ENCODE measurements at regions not wholly inside any gene's neighbourhood (a gene's known extent, or its start where the extent isn't known, plus 50 kb on each side); places are given as distances from the start of the nearest gene placed in this dataset.

DNA sequence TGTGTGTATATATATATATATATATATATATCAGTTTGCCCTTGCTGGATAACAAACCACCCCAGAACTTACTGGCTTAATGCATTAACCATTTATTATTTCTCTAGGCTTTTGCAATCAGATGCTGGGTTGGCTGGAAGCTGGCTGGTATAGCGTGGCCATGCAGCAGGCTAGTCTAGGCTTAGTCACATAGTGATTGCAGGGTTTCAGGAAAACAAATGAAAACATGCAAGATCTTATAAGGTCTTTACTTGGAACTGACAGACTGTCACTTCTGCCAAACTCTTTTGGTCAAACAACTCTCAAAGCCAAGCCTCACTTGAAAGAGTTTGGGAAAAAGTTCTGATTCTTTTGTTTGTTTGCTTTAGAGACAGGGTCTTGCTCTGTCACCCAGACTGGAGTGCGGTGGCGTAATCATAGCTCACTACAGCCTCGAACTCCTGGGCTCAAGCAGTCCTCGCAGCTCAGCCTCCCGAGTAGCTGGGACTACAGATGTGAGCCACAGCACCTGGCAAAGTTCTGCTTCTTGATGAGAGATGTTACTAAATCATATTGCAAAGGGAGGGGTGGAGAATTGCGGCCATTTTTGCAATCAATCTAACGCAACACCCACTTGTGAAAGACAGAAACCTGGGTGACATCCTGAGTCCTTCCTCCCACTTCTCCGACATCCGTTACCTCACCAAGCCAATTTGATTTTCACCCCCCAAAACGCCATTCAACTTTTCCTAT, 58.7 kb upstream of the SMOX start:
- Histone ChIP-seq H3K9ac (ENCODE audit: low read length) (no peak overlapping the region), H3F3A (ENCODE audit: insufficient read depth, low read length) (no peaks in the 10 kb centered on the region)

DNA sequence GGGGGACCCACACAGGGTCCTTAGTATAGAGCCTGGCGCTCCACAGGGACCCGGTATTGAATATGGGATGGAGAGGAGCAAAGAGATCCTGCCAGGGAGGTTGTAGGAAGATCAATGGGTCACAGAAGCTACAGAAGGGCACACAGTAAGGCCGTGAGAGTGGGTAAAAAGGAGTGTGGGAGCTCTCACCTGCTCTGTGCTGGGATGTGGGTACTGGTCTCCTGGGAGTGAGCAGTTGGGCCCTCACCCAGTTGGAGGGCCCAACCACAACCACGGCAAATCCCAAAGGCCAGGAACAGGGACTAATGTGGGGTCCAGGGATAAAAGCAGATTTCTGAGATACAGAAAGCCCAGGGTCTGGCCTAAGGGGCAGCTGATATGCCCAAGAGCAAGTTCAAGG, 59.9 kb upstream of the SMOX start:
- H3K27me3 ChIP-seq (replicated peaks; ENCODE audit: insufficient read depth, low read length), result no peaks in the 10 kb centered on the region
- H3K27ac ChIP-seq (ENCODE audit: low read length), result no peak overlapping the region
- H3F3A ChIP-seq (ENCODE audit: insufficient read depth, low read length), result 0 out of 2 replicates have a peak, but pooled peaks cover 2% of the 10 kb centered on the region
- H3K9me2 ChIP-seq (replicated peaks; ENCODE audit: insufficient read depth, low read length), result no peaks in the 10 kb centered on the region
- TF ChIP-seq CTCF (IDR thresholded peaks at IDR 0.05; ENCODE audit: low read length), result no peak
- no peak for TF ChIP-seq EZH2phosphoT487 (IDR thresholded peaks at IDR 0.05; ENCODE audit: low read length)
- TF ChIP-seq EZH2 (optimal IDR thresholded peaks at IDR 0.05; ENCODE audit: low read depth, low read length), result no peak
- no peaks in the 10 kb centered on the region for H3K36me3 ChIP-seq (replicated peaks; ENCODE audit: insufficient read depth, low read length)
- no peak overlapping the region for H2AFZ ChIP-seq (ENCODE audit: low read length)
- H3K9me3 ChIP-seq (replicated peaks; ENCODE audit: insufficient read depth, low read length), result no peaks in the 10 kb centered on the region
- H3K4me2 ChIP-seq (ENCODE audit: low read depth, low read length), result no peak overlapping the region
- 0 out of 2 replicates have a peak, but pooled peaks cover 7% of the 10 kb centered on the region for H3K4me1 ChIP-seq (ENCODE audit: low read length)
- H3K4me3 ChIP-seq (ENCODE audit: low read length), result no peak overlapping the region
- no peak overlapping the region for H3K9ac ChIP-seq (ENCODE audit: low read length)
- no peaks in the 10 kb centered on the region for H3K79me2 ChIP-seq (ENCODE audit: low read length)
- no peaks in the 10 kb centered on the region for H4K20me1 ChIP-seq (ENCODE audit: insufficient read depth, low read length)
- DNase-seq, result no peak

More for the DNA sequence above, 58.7 kb upstream of the SMOX start:
- DNase-seq, result no peak
- H3K36me3 ChIP-seq (replicated peaks; ENCODE audit: insufficient read depth, low read length), result no peaks in the 10 kb centered on the region
- no peaks in the 10 kb centered on the region for H4K20me1 ChIP-seq (ENCODE audit: insufficient read depth, low read length)
- no peaks in the 10 kb centered on the region for H3K27me3 ChIP-seq (replicated peaks; ENCODE audit: insufficient read depth, low read length)
- no peaks in the 10 kb centered on the region for H3K9me3 ChIP-seq (replicated peaks; ENCODE audit: insufficient read depth, low read length)
- TF ChIP-seq EZH2phosphoT487 (IDR thresholded peaks at IDR 0.05; ENCODE audit: low read length) (no peak), CTCF (IDR thresholded peaks at IDR 0.05; ENCODE audit: low read length) (no peak), EZH2 (optimal IDR thresholded peaks at IDR 0.05; ENCODE audit: low read depth, low read length) (no peak)
- H3K4me1 ChIP-seq (ENCODE audit: low read length), result 0 out of 2 replicates have a peak, but pooled peaks cover 3% of the 10 kb centered on the region
- no peaks in the 10 kb centered on the region for H3K79me2 ChIP-seq (ENCODE audit: low read length)
- H3K4me3 ChIP-seq (ENCODE audit: low read length), result no peak overlapping the region
- no peak overlapping the region for H3K4me2 ChIP-seq (ENCODE audit: low read depth, low read length)
- no peaks in the 10 kb centered on the region for H3K9me2 ChIP-seq (replicated peaks; ENCODE audit: insufficient read depth, low read length)
- H3K27ac ChIP-seq (ENCODE audit: low read length), result no peak overlapping the region
- no peak overlapping the region for H2AFZ ChIP-seq (ENCODE audit: low read length)

DNA sequence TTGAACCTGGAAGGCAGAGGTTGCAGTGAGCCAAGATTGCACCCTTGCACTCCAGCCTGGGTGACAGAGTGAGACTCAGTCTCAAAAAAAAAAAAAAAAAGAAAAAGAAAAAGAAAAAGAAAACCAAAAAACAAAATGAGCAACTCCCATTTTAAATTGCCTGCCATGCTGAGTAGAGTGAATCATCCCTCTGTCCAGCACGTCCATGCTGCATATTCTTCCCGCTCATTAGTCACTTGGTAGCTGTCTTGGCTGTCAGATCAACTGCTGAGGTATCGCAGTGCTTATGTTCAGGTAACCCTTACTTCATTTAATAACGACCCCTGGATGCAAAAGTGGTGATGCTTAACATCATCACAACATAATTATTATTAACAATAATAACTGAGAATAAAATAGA, 60.7 kb upstream of the SMOX start:
- Histone ChIP-seq H3K9ac (ENCODE audit: low read length) (no peak overlapping the region), H3K36me3 (replicated peaks; ENCODE audit: insufficient read depth, low read length) (no peaks in the 10 kb centered on the region), H3K9me3 (replicated peaks; ENCODE audit: insufficient read depth, low read length) (no peaks in the 10 kb centered on the region), H2AFZ (ENCODE audit: low read length) (no peak overlapping the region), H3K79me2 (ENCODE audit: low read length) (no peaks in the 10 kb centered on the region), H3K4me2 (ENCODE audit: low read depth, low read length) (no peak overlapping the region), H3K27ac (ENCODE audit: low read length) (no peak overlapping the region), H3K27me3 (replicated peaks; ENCODE audit: insufficient read depth, low read length) (no peaks in the 10 kb centered on the region), H3K9me2 (replicated peaks; ENCODE audit: insufficient read depth, low read length) (no peaks in the 10 kb centered on the region), H3F3A (ENCODE audit: insufficient read depth, low read length) (peaks cover 9% of the 10 kb centered on the region), H3K4me3 (ENCODE audit: low read length) (no peak overlapping the region), H3K4me1 (ENCODE audit: low read length) (peaks cover 14% of the 10 kb centered on the region; the same call in 1 of the 2 replicates), H4K20me1 (ENCODE audit: insufficient read depth, low read length) (no peaks in the 10 kb centered on the region)
- DNase-seq, result no peak
- TF ChIP-seq CTCF (IDR thresholded peaks at IDR 0.05; ENCODE audit: low read length), result no peak
- TF ChIP-seq EZH2 (optimal IDR thresholded peaks at IDR 0.05; ENCODE audit: low read depth, low read length), result no peak
- no peak for TF ChIP-seq EZH2phosphoT487 (IDR thresholded peaks at IDR 0.05; ENCODE audit: low read length)

All from MM.1S (cell line).